ENCODE measurements at regions not wholly inside any gene's neighbourhood (a gene's known extent, or its start where the extent isn't known, plus 50 kb on each side); places are given as distances from the start of the nearest gene placed in this dataset.
"Not testable (repeated sequence)": the region's sequence is repeated elsewhere in the genome, so short reads cannot be mapped to it uniquely, and the experiment has no call there.

DNA sequence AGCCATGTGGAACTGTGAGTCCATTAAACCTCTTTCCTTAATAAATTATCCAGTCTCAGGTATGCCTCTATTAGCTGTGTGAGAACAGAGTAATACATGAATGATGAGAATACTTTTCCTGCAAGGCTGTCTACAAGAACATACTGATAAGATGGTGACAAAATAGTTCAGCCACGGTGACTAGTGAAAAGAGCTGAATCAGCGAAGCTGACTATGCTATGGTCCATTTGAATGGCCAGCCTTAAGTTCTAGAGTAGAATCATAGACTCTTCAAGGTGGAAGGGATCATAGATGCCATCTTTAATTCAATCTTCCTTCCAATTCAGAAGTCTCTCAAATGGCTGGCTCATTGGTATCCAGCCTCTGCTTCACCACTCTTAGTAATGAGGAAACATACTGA, 163.3 kb downstream of the SPANXN1 start:
- H3K9me3 ChIP-seq (ENCODE audit: control insufficient read depth in 2 of 3, insufficient read depth in 1 of 3, low read length in 3 of 3): no peaks in the 10 kb centered on the region

DNA sequence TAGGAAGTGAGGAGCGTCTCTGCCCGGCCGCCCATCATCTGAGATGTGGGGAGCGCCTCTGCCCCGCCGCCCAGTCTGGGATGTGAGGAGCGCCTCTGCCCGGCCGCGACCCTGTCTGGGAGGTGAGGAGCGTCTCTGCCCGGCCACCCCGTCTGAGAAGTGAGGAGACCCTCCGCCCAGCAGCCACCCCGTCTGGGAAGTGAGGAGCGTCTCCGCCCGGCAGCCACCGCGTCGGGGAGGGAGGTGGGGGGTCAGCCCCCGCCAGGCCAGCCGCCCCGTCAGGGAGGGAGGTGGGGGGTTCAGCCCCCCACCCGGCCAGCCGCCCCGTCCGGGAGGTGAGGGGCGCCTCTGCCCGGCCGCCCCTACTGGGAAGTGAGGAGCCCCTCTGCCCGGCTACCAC, 188.9 kb downstream of the SPANXN1 start:
- H3K9me3 ChIP-seq (ENCODE audit: control insufficient read depth in 2 of 3, insufficient read depth in 1 of 3, low read length in 3 of 3); DNase-seq; H3K36me3 ChIP-seq (ENCODE audit: control insufficient read depth in 2 of 3, insufficient read depth in 3 of 3, low read length in 3 of 3); H3K27ac ChIP-seq (ENCODE audit: low read depth in 2 of 2, low read length in 2 of 2); H3K9ac ChIP-seq (ENCODE audit: low read length in 3 of 3); intact Hi-C loops (cut with DNase I); H3K4me3 ChIP-seq (ENCODE audit: low read length in 3 of 3); H3K4me1 ChIP-seq (ENCODE audit: control insufficient read depth in 2 of 3, insufficient read depth in 2 of 3, low read depth in 1 of 3, low read length in 3 of 3); H3K27me3 ChIP-seq (ENCODE audit: control insufficient read depth, insufficient read depth, low read length); FAIRE-seq: not testable (repeated sequence)

More for the DNA sequence above, 163.3 kb downstream of the SPANXN1 start:
- H3K9ac ChIP-seq (ENCODE audit: low read length in 3 of 3): no peak overlapping the region
- TF ChIP-seq, protein P1, sequence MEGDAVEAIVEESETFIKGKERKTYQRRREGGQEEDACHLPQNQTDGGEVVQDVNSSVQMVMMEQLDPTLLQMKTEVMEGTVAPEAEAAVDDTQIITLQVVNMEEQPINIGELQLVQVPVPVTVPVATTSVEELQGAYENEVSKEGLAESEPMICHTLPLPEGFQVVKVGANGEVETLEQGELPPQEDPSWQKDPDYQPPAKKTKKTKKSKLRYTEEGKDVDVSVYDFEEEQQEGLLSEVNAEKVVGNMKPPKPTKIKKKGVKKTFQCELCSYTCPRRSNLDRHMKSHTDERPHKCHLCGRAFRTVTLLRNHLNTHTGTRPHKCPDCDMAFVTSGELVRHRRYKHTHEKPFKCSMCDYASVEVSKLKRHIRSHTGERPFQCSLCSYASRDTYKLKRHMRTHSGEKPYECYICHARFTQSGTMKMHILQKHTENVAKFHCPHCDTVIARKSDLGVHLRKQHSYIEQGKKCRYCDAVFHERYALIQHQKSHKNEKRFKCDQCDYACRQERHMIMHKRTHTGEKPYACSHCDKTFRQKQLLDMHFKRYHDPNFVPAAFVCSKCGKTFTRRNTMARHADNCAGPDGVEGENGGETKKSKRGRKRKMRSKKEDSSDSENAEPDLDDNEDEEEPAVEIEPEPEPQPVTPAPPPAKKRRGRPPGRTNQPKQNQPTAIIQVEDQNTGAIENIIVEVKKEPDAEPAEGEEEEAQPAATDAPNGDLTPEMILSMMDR (IDR thresholded peaks at IDR 0.05; ENCODE audit: borderline replicate concordance, extremely low read depth, insufficient read depth): no peak
- no peak for FAIRE-seq
- no peak for DNase-seq
- H3K27me3 ChIP-seq (ENCODE audit: control insufficient read depth, insufficient read depth, low read length): no peaks in the 10 kb centered on the region
- H3K36me3 ChIP-seq (ENCODE audit: control insufficient read depth in 2 of 3, insufficient read depth in 3 of 3, low read length in 3 of 3): no peaks in the 10 kb centered on the region
- H3K4me3 ChIP-seq (ENCODE audit: low read length in 3 of 3): no peak overlapping the region
- H3K4me1 ChIP-seq (ENCODE audit: control insufficient read depth in 2 of 3, insufficient read depth in 2 of 3, low read depth in 1 of 3, low read length in 3 of 3): no peaks in the 10 kb centered on the region
- no peak overlapping the region for H3K27ac ChIP-seq (ENCODE audit: low read depth in 2 of 2, low read length in 2 of 2)
- intact Hi-C loops (cut with DNase I): no loop called here

DNA sequence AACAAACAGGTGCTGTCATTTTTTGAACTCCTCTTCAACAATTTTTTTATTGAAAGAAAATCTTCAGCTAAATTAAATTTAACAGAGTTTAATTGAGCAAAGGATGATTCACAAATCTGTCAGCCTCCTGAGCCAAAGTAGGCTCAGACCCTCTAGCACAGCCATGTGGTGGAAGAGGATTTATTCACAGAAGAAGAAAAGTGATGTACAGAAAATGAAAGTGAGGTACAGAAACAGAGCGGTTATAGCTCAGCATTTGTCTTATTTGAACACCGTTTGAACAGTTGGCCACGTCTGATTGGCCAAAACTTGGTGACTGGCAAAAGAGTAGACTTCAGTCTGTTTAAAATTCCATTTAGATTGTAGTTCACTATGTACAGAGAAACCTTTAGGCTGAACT, 217.3 kb downstream of the SPANXN1 start:
- Histone ChIP-seq H3K27ac (ENCODE audit: low read depth in 2 of 2, low read length in 2 of 2) (no peak overlapping the region), H3K27me3 (ENCODE audit: control insufficient read depth, insufficient read depth, low read length) (no peaks in the 10 kb centered on the region), H3K9ac (ENCODE audit: low read length in 3 of 3) (no peak overlapping the region), H3K36me3 (ENCODE audit: control insufficient read depth in 2 of 3, insufficient read depth in 3 of 3, low read length in 3 of 3) (no peaks in the 10 kb centered on the region), H3K4me3 (ENCODE audit: low read length in 3 of 3) (no peak overlapping the region), H3K9me3 (ENCODE audit: control insufficient read depth in 2 of 3, insufficient read depth in 1 of 3, low read length in 3 of 3) (no peaks in the 10 kb centered on the region), H3K4me1 (ENCODE audit: control insufficient read depth in 2 of 3, insufficient read depth in 2 of 3, low read depth in 1 of 3, low read length in 3 of 3) (no peaks in the 10 kb centered on the region)
- FAIRE-seq: no peak
- TF ChIP-seq, protein P1 (IDR thresholded peaks at IDR 0.05; ENCODE audit: borderline replicate concordance, extremely low read depth, insufficient read depth): no peak
- intact Hi-C loops (cut with DNase I): no loop called here
- DNase-seq: no peak

DNA sequence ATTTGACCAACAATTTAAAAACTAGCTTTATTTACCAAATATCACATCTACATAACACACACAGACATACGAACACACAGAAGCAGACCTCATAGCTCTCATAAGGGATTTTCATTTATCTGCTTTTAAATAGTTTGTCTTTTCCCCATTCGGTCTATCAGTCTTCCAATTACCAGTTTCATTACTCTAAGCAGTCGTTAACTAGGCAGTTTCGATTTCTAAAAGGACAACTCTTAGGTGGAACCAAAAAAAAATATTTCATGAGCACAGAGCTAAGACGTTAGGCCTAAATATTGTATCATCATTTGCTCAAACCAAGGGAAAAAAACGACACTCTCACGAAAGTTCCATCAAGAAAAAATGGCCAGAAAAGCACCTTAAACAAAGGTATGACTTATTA, 228.4 kb downstream of the SPANXN1 start:
- Histone ChIP-seq H3K36me3 (ENCODE audit: control insufficient read depth in 2 of 3, insufficient read depth in 3 of 3, low read length in 3 of 3) (no peaks in the 10 kb centered on the region), H3K27me3 (ENCODE audit: control insufficient read depth, insufficient read depth, low read length) (no peaks in the 10 kb centered on the region), H3K9ac (ENCODE audit: low read length in 3 of 3) (no peak overlapping the region), H3K4me3 (ENCODE audit: low read length in 3 of 3) (no peak overlapping the region), H3K4me1 (ENCODE audit: control insufficient read depth in 2 of 3, insufficient read depth in 2 of 3, low read depth in 1 of 3, low read length in 3 of 3) (no peaks in the 10 kb centered on the region), H3K9me3 (ENCODE audit: control insufficient read depth in 2 of 3, insufficient read depth in 1 of 3, low read length in 3 of 3) (no peaks in the 10 kb centered on the region), H3K27ac (ENCODE audit: low read depth in 2 of 2, low read length in 2 of 2) (no peak overlapping the region)
- FAIRE-seq (no peak), DNase-seq (no peak)
- TF ChIP-seq, protein P1 (IDR thresholded peaks at IDR 0.05; ENCODE audit: borderline replicate concordance, extremely low read depth, insufficient read depth): no peak
- intact Hi-C loops (cut with DNase I): no loop called here
